Fibroblast of mammary gland (primary cell): ENCODE measurements at regions not wholly inside any gene's neighbourhood (a gene's known extent, or its start where the extent isn't known, plus 50 kb on each side); places are given as distances from the start of the nearest gene placed in this dataset.
A peak's percentile ranks its signal among the peaks of the same experiment; 100 is the strongest.

ENCODE experiments used
- DNase-seq: peaks from one replicate; pipeline ENCODE4 v3.0.0-alpha.2; 2010; ENCODE audit warnings: low read depth
- H3K4me3 ChIP-seq: 2 replicates; pipeline ENCODE4 v1.5.1; 2011; ENCODE audit warnings: low read depth, mild to moderate bottlenecking, low read length, moderate library complexity; ENCODE audit not compliant: control insufficient read depth
- TF ChIP-seq, protein P1 (sequence below): conservative IDR thresholded peaks from 2 replicates; pipeline ENCODE4 v1.5.1; 2011; ENCODE audit warnings: low read depth, low read length, inconsistent platforms; ENCODE audit not compliant: control insufficient read depth, insufficient read depth

DNA sequence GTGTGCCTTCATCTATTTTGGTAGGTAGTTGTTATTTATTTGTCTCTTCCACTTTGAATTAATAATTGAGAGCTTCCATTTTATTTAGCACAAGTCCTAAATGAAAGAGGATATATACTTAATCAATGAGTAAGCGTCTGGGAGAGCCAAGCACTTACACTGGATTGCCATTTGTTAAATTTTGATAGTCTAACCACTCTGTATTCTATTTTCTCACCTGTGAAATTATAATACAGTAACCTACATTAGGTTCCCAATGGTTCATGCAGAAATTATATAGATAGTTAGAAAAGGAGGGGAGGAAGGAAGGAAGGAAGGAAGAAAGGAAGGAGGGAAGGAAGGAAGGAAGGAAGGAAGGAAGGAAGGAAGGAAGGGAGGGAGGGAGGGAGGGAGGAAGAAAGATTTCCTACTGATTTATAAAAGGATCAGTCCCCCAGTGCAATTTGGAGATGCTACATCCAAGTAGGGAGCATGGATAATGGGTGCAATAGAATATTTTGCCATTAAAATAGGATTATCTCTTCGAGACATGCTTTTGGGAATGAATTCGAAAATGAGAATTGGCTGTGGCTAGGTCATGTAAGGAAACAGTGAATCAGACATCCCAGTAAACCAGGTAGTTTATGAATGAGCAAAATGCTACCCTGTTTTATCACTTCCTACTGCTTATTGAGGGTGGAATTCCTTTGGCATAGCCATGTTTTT is 239.8 kb downstream of the PCDH7 start:
- H3K4me3 ChIP-seq, result no peak overlapping the region
- no peak for DNase-seq
- TF ChIP-seq, protein P1, sequence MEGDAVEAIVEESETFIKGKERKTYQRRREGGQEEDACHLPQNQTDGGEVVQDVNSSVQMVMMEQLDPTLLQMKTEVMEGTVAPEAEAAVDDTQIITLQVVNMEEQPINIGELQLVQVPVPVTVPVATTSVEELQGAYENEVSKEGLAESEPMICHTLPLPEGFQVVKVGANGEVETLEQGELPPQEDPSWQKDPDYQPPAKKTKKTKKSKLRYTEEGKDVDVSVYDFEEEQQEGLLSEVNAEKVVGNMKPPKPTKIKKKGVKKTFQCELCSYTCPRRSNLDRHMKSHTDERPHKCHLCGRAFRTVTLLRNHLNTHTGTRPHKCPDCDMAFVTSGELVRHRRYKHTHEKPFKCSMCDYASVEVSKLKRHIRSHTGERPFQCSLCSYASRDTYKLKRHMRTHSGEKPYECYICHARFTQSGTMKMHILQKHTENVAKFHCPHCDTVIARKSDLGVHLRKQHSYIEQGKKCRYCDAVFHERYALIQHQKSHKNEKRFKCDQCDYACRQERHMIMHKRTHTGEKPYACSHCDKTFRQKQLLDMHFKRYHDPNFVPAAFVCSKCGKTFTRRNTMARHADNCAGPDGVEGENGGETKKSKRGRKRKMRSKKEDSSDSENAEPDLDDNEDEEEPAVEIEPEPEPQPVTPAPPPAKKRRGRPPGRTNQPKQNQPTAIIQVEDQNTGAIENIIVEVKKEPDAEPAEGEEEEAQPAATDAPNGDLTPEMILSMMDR, result no peak

DNA sequence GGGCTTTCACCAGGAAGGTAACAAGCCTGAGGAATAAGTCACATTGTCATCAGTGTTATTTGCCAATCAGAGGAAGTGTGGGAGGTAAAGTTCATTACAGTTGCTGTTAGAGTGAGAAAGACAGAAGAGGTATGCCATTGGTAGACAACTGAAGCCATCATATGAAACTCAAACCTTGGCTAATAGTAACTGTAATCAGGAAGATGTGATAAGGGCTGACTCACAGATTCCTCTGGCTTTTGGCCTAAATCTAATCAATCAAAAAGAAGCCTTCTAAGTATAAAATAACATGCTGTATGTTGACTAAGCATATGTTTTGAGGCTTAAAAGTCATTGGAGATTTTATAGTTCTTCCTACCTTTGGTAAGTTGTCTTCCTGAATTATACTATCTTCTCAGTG is 242.8 kb downstream of the PCDH7 start:
- H3K4me3 ChIP-seq, result no peak overlapping the region
- TF ChIP-seq, protein P1, result no peak
- DNase-seq, result peak; percentile 26

DNA sequence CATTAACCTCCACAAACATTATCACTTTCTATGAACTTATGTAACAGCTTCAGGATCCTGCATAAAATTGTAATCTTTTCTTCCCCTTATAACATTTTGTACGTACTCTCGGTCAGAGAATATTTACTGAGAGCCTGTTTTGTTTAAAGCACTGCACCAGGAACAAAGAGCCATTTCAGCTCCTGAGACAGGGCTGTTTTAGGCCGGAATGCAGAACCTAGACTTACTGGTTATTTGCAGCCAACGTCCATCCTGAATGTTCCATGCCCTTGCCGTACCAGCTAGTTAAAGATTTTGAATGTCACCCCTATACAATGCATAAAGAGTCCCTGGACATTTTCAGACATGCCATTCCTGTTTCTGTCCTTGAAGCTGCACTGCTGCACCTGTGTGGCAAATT is 248.8 kb downstream of the PCDH7 start:
- DNase-seq, result no peak
- H3K4me3 ChIP-seq, result no peak overlapping the region
- TF ChIP-seq, protein P1, result no peak

DNA sequence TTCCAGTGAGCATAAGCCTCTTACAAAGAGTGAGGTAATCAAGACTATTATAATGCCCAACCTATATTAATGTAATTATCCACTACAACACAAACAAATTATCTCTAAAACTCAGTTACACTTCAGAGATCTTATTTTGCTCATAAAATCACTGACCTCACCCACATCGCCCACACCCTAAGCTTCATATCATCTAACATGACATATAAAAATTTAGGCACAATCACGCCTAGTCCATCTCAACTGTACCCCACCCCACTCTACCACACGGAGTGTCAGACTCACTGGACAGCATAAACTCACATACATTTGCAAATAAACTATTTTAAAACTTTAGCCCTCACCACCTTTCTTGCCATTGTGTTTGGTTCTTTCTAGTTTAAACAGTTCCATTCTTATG is 252.4 kb downstream of the PCDH7 start:
- TF ChIP-seq, protein P1, result no peak
- DNase-seq, result no peak
- no peak overlapping the region for H3K4me3 ChIP-seq

DNA sequence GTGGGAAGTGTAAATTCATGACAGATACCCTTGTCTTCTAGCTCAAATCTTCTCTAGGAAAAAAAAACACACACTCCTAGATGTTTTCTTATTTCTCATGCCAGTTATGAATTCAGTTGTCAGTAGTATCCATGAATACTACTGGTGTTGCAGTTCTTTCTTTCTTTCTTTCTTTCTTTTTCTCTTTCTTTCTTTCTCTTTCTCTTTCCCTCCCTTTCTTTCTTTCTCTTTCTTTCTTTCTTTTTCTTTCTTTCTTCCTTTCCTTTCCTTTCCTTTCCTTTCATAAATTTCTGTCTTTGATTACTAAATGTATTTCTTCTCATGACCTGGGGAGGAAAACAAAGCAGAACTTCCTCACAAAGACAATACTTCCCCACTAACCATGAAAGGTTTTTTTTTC is 253.8 kb downstream of the PCDH7 start:
- TF ChIP-seq, protein P1, result no peak
- no peak for DNase-seq
- H3K4me3 ChIP-seq, result no peak overlapping the region

DNA sequence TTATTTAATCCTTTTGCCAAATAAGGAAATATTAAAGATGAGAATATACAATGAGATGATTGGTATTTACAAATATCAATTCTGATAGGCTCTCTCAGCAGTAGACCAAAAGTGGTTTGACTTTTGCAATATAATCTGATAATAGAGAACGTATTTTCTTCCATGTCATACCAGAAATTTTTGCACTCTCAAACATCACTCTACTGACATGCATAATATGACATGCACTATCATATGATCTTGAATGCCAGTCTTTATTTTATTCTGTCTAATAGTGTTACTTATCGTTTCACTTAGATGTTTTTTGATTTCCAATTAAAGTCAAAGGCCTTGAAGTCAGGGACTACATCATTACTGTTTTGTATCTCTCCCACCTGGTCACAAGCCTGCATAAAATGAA is 259.2 kb downstream of the PCDH7 start:
- TF ChIP-seq, protein P1, result no peak
- DNase-seq, result no peak
- H3K4me3 ChIP-seq, result no peak overlapping the region

DNA sequence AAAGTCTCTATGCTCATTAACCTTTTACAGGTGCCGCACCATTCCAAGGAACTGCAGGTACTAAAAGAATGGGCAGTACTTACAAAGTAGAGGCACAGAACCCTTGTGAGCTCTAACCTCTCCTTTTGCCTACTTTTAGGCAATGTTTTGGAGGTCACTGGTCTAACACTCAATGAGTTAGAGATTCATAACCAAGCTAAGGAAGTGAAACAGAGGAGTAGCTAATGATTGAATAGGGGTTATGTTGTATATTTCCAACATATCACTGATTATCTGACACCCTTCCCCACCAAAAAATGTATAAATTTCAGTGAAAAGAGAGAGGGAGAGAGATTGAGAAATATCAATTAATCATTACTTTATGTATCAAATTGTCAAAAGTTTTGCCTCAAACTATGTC is 269.3 kb downstream of the PCDH7 start:
- H3K4me3 ChIP-seq, result no peak overlapping the region
- TF ChIP-seq, protein P1, result no peak
- no peak for DNase-seq
